Thyroid gland (tissue), 4 donors: ENCODE measurements at regions not wholly inside any gene's neighbourhood (a gene's known extent, or its start where the extent isn't known, plus 50 kb on each side); places are given as distances from the start of the nearest gene placed in this dataset.

Experiments
- POLR2A ChIP-seq, 2 donors: fragments of 450-650 bp; IDR thresholded peaks; one replicate each; pipeline ENCODE4 v1.6.1; 2017; ENCODE audit warnings: antibody characterized with exemption in 2 of 2, mild to moderate bottlenecking in 2 of 2, moderate library complexity in 1 of 2
- TF ChIP-seq, protein P1 (sequence below), 6 experiments: fragments of 200-600 bp in 3 of 6; fragments of 450-650 bp in 3 of 6; sonication (generic) in 3 of 6; IDR thresholded peaks; one replicate each; pipeline ENCODE4 v1.5.1; 2016 to 2019; ENCODE audit warnings: antibody characterized with exemption in 6 of 6, mild to moderate bottlenecking in 2 of 6, inconsistent platforms in 1 of 6, moderate library complexity in 1 of 6

DNA sequence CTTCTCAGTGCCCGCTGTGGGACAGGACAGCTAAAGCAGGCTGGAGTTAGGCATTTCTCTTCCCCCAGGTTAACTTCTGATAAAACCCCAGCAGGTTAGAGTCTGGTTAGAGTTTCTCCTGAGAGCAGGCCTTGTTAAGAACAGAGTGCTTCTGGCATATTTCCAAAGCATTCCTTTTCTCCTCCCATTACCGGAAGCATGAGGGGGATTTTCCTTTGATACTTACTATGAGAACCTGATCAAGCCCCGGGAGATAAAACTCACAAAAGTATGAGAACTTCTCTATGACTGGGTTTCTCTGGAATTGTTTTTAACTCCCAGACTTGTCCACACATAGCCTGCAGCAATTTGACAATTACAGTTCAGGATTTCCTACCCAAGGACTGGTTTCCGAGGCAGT is 77.4 kb upstream of the MAST4 start:
- TF ChIP-seq, protein P1, sequence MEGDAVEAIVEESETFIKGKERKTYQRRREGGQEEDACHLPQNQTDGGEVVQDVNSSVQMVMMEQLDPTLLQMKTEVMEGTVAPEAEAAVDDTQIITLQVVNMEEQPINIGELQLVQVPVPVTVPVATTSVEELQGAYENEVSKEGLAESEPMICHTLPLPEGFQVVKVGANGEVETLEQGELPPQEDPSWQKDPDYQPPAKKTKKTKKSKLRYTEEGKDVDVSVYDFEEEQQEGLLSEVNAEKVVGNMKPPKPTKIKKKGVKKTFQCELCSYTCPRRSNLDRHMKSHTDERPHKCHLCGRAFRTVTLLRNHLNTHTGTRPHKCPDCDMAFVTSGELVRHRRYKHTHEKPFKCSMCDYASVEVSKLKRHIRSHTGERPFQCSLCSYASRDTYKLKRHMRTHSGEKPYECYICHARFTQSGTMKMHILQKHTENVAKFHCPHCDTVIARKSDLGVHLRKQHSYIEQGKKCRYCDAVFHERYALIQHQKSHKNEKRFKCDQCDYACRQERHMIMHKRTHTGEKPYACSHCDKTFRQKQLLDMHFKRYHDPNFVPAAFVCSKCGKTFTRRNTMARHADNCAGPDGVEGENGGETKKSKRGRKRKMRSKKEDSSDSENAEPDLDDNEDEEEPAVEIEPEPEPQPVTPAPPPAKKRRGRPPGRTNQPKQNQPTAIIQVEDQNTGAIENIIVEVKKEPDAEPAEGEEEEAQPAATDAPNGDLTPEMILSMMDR (IDR thresholded peaks at IDR 0.05): no peak
- TF ChIP-seq POLR2A (IDR thresholded peaks at IDR 0.05): no peak
